ENCODE measurements at regions not wholly inside any gene's neighbourhood (a gene's known extent, or its start where the extent isn't known, plus 50 kb on each side); places are given as distances from the start of the nearest gene placed in this dataset.

DNA sequence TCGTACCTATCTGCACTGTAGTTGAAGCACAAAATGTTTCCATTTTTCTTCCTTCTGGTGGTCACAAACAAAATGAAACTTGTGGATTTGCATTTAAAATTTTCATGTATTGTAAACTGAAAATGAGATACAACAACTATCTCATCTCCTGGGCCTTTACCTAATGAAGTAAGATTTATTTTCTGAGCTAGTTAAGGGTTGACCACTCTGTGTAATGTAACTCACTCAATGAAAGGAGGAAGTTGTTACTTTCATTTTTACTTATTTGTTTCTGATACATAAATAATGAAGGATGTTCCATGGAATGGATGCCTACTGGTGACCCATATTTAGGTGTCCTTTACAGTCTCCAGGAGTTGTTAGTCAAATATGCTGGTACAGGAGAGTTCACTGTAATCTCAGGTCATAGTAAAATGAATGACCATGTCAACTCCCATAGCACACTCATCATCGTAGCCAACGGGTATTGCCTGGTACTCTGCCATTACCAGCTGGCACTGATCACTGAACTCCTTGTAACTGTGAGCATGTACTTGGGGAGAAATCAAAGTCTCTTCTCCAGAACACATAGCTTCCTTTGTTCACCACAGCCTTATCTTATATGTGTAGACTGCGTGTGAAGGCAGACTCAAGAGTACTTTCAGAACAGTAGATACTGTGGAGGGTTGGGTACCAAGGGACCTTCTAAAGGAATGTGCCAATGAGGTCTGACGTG, 474.2 kb upstream of the ROBO2 start:
- TF ChIP-seq POLR2AphosphoS5 (IDR thresholded peaks at IDR 0.05; ENCODE audit: low read depth, low read length) = no peak
- no peak for TF ChIP-seq TCF7L2 (IDR thresholded peaks at IDR 0.05; ENCODE audit: low read depth, low read length)
- TF ChIP-seq, protein P1, sequence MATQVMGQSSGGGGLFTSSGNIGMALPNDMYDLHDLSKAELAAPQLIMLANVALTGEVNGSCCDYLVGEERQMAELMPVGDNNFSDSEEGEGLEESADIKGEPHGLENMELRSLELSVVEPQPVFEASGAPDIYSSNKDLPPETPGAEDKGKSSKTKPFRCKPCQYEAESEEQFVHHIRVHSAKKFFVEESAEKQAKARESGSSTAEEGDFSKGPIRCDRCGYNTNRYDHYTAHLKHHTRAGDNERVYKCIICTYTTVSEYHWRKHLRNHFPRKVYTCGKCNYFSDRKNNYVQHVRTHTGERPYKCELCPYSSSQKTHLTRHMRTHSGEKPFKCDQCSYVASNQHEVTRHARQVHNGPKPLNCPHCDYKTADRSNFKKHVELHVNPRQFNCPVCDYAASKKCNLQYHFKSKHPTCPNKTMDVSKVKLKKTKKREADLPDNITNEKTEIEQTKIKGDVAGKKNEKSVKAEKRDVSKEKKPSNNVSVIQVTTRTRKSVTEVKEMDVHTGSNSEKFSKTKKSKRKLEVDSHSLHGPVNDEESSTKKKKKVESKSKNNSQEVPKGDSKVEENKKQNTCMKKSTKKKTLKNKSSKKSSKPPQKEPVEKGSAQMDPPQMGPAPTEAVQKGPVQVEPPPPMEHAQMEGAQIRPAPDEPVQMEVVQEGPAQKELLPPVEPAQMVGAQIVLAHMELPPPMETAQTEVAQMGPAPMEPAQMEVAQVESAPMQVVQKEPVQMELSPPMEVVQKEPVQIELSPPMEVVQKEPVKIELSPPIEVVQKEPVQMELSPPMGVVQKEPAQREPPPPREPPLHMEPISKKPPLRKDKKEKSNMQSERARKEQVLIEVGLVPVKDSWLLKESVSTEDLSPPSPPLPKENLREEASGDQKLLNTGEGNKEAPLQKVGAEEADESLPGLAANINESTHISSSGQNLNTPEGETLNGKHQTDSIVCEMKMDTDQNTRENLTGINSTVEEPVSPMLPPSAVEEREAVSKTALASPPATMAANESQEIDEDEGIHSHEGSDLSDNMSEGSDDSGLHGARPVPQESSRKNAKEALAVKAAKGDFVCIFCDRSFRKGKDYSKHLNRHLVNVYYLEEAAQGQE (IDR thresholded peaks at IDR 0.05; ENCODE audit: insufficient read depth in 1 of 2, low read depth in 2 of 2, low read length in 1 of 2) = no peak
- TF ChIP-seq, protein P2, sequence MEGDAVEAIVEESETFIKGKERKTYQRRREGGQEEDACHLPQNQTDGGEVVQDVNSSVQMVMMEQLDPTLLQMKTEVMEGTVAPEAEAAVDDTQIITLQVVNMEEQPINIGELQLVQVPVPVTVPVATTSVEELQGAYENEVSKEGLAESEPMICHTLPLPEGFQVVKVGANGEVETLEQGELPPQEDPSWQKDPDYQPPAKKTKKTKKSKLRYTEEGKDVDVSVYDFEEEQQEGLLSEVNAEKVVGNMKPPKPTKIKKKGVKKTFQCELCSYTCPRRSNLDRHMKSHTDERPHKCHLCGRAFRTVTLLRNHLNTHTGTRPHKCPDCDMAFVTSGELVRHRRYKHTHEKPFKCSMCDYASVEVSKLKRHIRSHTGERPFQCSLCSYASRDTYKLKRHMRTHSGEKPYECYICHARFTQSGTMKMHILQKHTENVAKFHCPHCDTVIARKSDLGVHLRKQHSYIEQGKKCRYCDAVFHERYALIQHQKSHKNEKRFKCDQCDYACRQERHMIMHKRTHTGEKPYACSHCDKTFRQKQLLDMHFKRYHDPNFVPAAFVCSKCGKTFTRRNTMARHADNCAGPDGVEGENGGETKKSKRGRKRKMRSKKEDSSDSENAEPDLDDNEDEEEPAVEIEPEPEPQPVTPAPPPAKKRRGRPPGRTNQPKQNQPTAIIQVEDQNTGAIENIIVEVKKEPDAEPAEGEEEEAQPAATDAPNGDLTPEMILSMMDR (IDR thresholded peaks at IDR 0.05) = no peak
- TF ChIP-seq SIN3A (IDR thresholded peaks at IDR 0.05; ENCODE audit: borderline replicate concordance, insufficient read depth, low read depth, low read length) = no peak

All from Panc1 (cell line).